ENCODE measurements at regions not wholly inside any gene's neighbourhood (a gene's known extent, or its start where the extent isn't known, plus 50 kb on each side); places are given as distances from the start of the nearest gene placed in this dataset.

- H3K36me3 ChIP-seq (ENCODE audit: control insufficient read depth, insufficient read depth, low read length): no peaks in the 10 kb centered on the region
- DNase-seq (ENCODE audit: low read depth, low spot score): no peak
- H3K27ac ChIP-seq (ENCODE audit: low read length): no peak overlapping the region
- H3K27me3 ChIP-seq (ENCODE audit: control insufficient read depth, insufficient read depth, low read length): no peaks in the 10 kb centered on the region
- no peaks in the 10 kb centered on the region for H3K4me1 ChIP-seq (ENCODE audit: control insufficient read depth, insufficient read depth, low read length)
- no CpG with 5 or more reads among the region's 1 CpG for WGBS (ENCODE audit: insufficient coverage, insufficient read length)
- H3K9me3 ChIP-seq (ENCODE audit: control insufficient read depth, insufficient read depth, low read length): no peaks in the 10 kb centered on the region
- H3K4me3 ChIP-seq (ENCODE audit: low read length): no peak overlapping the region
Observed at GRCh38 chr10:78346721-78347120, 313.1 kb downstream of the RPS24 start.

- H3K4me1 ChIP-seq (ENCODE audit: control insufficient read depth, insufficient read depth, low read length): 0 out of 2 replicates have a peak, but pooled peaks cover 1% of the 10 kb centered on the region
- H3K36me3 ChIP-seq (ENCODE audit: control insufficient read depth, insufficient read depth, low read length): no peaks in the 10 kb centered on the region
- H3K27ac ChIP-seq (ENCODE audit: low read length): no peak overlapping the region
- no peaks in the 10 kb centered on the region for H3K9me3 ChIP-seq (ENCODE audit: control insufficient read depth, insufficient read depth, low read length)
- WGBS (ENCODE audit: insufficient coverage, insufficient read length): no CpG with 5 or more reads among the region's 6 CpGs
- no peaks in the 10 kb centered on the region for H3K27me3 ChIP-seq (ENCODE audit: control insufficient read depth, insufficient read depth, low read length)
- no peak for DNase-seq (ENCODE audit: low read depth, low spot score)
- H3K4me3 ChIP-seq (ENCODE audit: low read length): no peak overlapping the region
Observed at GRCh38 chr10:78348411-78349164, 314.9 kb downstream of the RPS24 start.

GRCh38 chr10:78349165-78349516 is 315.5 kb downstream of the RPS24 start:
- H3K9me3 ChIP-seq (ENCODE audit: control insufficient read depth, insufficient read depth, low read length): no peaks in the 10 kb centered on the region
- DNase-seq (ENCODE audit: low read depth, low spot score): no peak
- 0 out of 2 replicates have a peak, but pooled peaks cover 1% of the 10 kb centered on the region for H3K4me1 ChIP-seq (ENCODE audit: control insufficient read depth, insufficient read depth, low read length)

DNA sequence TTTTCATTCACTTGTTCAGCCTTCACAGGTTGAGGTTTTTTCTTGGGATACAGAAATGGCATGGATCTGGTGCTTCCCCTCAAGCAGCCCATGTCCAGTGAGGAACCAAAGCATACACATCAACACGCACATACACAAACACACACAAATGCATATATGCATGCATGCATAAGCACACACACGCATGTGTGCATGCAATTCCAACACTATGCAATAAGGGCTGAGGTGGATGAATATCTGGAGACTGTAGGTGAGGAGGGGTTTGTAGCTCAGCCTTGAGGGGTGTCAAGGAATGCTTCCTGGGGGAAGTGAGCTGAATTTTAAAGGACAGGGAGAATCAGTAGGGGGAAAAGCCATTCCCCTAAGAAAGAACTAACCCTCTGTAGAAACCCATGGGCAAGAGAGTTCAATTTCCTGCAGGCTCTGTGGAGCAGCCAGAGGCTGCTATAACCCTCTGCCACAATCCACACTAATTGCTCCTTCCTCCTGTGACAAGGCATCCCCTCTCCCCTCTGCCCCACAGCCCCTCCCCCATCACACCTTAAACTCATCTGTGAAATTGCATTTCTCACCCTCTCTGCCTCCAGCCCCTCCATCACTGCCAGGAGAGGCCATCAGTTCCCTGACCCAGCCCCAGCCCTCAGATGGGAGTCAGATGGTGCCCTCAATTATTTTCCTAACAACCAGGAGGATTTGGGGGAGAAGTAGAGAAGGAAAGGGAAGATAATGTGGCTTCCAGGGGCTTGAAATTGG is 316.4 kb downstream of the RPS24 start:
- Histone ChIP-seq H3K9me3 (ENCODE audit: control insufficient read depth, insufficient read depth, low read length) (no peaks in the 10 kb centered on the region), H3K4me1 (ENCODE audit: control insufficient read depth, insufficient read depth, low read length) (0 out of 2 replicates have a peak, but pooled peaks cover 1% of the 10 kb centered on the region), H3K4me3 (ENCODE audit: low read length) (no peak overlapping the region), H3K36me3 (ENCODE audit: control insufficient read depth, insufficient read depth, low read length) (no peaks in the 10 kb centered on the region), H3K27me3 (ENCODE audit: control insufficient read depth, insufficient read depth, low read length) (no peaks in the 10 kb centered on the region), H3K27ac (ENCODE audit: low read length) (no peak overlapping the region)
- WGBS (ENCODE audit: insufficient coverage, insufficient read length): no CpG with 5 or more reads among the region's 2 CpGs
- no peak for DNase-seq (ENCODE audit: low read depth, low spot score)

More at GRCh38 chr10:78349165-78349516, 315.5 kb downstream of the RPS24 start:
- no CpG with 5 or more reads among the region's 4 CpGs for WGBS (ENCODE audit: insufficient coverage, insufficient read length)
- no peaks in the 10 kb centered on the region for H3K36me3 ChIP-seq (ENCODE audit: control insufficient read depth, insufficient read depth, low read length)
- H3K27me3 ChIP-seq (ENCODE audit: control insufficient read depth, insufficient read depth, low read length): no peaks in the 10 kb centered on the region
- H3K4me3 ChIP-seq (ENCODE audit: low read length): no peak overlapping the region
- no peak overlapping the region for H3K27ac ChIP-seq (ENCODE audit: low read length)

GRCh38 chr10:78351283-78351682 is 317.6 kb downstream of the RPS24 start:
- Histone ChIP-seq H3K4me1 (ENCODE audit: control insufficient read depth, insufficient read depth, low read length) (0 out of 2 replicates have a peak, but pooled peaks cover 1% of the 10 kb centered on the region), H3K36me3 (ENCODE audit: control insufficient read depth, insufficient read depth, low read length) (no peaks in the 10 kb centered on the region), H3K9me3 (ENCODE audit: control insufficient read depth, insufficient read depth, low read length) (no peaks in the 10 kb centered on the region), H3K27ac (ENCODE audit: low read length) (no peak overlapping the region), H3K27me3 (ENCODE audit: control insufficient read depth, insufficient read depth, low read length) (no peaks in the 10 kb centered on the region), H3K4me3 (ENCODE audit: low read length) (no peak overlapping the region)
- no CpG with 5 or more reads among the region's 6 CpGs for WGBS (ENCODE audit: insufficient coverage, insufficient read length)
- no peak for DNase-seq (ENCODE audit: low read depth, low spot score)

GRCh38 chr10:78351809-78352208 is 318.1 kb downstream of the RPS24 start:
- H3K4me1 ChIP-seq (ENCODE audit: control insufficient read depth, insufficient read depth, low read length): 0 out of 2 replicates have a peak, but pooled peaks cover 1% of the 10 kb centered on the region
- H3K27ac ChIP-seq (ENCODE audit: low read length): no peak overlapping the region
- no peaks in the 10 kb centered on the region for H3K27me3 ChIP-seq (ENCODE audit: control insufficient read depth, insufficient read depth, low read length)
- no peak for DNase-seq (ENCODE audit: low read depth, low spot score)
- H3K4me3 ChIP-seq (ENCODE audit: low read length): no peak overlapping the region
- WGBS (ENCODE audit: insufficient coverage, insufficient read length): no CpG with 5 or more reads among the region's 3 CpGs
- H3K36me3 ChIP-seq (ENCODE audit: control insufficient read depth, insufficient read depth, low read length): no peaks in the 10 kb centered on the region
- H3K9me3 ChIP-seq (ENCODE audit: control insufficient read depth, insufficient read depth, low read length): no peaks in the 10 kb centered on the region

DNA sequence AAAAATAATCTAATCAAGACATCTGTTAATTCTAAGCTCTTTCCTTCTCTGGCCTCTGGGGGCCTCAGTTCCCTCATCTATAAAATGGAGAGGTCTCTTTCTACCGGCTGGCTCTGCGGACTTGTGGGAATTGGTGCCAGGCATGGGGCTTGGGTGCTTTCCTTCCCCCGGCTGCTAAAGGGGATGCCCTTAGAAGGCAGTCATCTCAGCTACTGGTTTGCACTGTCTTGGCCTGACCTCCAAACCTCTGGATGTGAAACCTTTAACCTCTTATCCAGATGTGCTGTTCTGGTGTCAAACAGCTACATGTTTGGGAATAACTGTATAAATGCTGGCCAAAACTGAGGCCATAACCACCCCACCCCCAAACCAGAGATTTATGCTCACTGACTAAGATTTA is 320.0 kb downstream of the RPS24 start:
- Histone ChIP-seq H3K27ac (ENCODE audit: low read length) (no peak overlapping the region), H3K4me3 (ENCODE audit: low read length) (no peak overlapping the region), H3K36me3 (ENCODE audit: control insufficient read depth, insufficient read depth, low read length) (no peaks in the 10 kb centered on the region), H3K9me3 (ENCODE audit: control insufficient read depth, insufficient read depth, low read length) (no peaks in the 10 kb centered on the region), H3K4me1 (ENCODE audit: control insufficient read depth, insufficient read depth, low read length) (peaks cover 1% of the 10 kb centered on the region; the same call in 1 of the 2 replicates), H3K27me3 (ENCODE audit: control insufficient read depth, insufficient read depth, low read length) (no peaks in the 10 kb centered on the region)
- WGBS (ENCODE audit: insufficient coverage, insufficient read length): no CpG with 5 or more reads among the region's 3 CpGs
- no peak for DNase-seq (ENCODE audit: low read depth, low spot score)

- no peaks in the 10 kb centered on the region for H3K36me3 ChIP-seq (ENCODE audit: control insufficient read depth, insufficient read depth, low read length)
- no peak overlapping the region for H3K27ac ChIP-seq (ENCODE audit: low read length)
- H3K9me3 ChIP-seq (ENCODE audit: control insufficient read depth, insufficient read depth, low read length): no peaks in the 10 kb centered on the region
- WGBS (ENCODE audit: insufficient coverage, insufficient read length): no CpG with 5 or more reads among the region's 7 CpGs
- H3K27me3 ChIP-seq (ENCODE audit: control insufficient read depth, insufficient read depth, low read length): no peaks in the 10 kb centered on the region
- H3K4me1 ChIP-seq (ENCODE audit: control insufficient read depth, insufficient read depth, low read length): peaks cover 1% of the 10 kb centered on the region; the same call in 1 of the 2 replicates
- no peak overlapping the region for H3K4me3 ChIP-seq (ENCODE audit: low read length)
- no peak for DNase-seq (ENCODE audit: low read depth, low spot score)
Observed at GRCh38 chr10:78354101-78354500, 320.4 kb downstream of the RPS24 start.

GRCh38 chr10:78356291-78356900 is 322.7 kb downstream of the RPS24 start:
- DNase-seq (ENCODE audit: low read depth, low spot score): no peak
- H3K9me3 ChIP-seq (ENCODE audit: control insufficient read depth, insufficient read depth, low read length): no peaks in the 10 kb centered on the region
- no CpG with 5 or more reads among the region's 10 CpGs for WGBS (ENCODE audit: insufficient coverage, insufficient read length)
- no peak overlapping the region for H3K4me3 ChIP-seq (ENCODE audit: low read length)
- peaks cover 1% of the 10 kb centered on the region; the same call in 1 of the 2 replicates for H3K4me1 ChIP-seq (ENCODE audit: control insufficient read depth, insufficient read depth, low read length)
- H3K27me3 ChIP-seq (ENCODE audit: control insufficient read depth, insufficient read depth, low read length): no peaks in the 10 kb centered on the region
- no peak overlapping the region for H3K27ac ChIP-seq (ENCODE audit: low read length)
- H3K36me3 ChIP-seq (ENCODE audit: control insufficient read depth, insufficient read depth, low read length): no peaks in the 10 kb centered on the region
